ENCODE measurements at regions not wholly inside any gene's neighbourhood (a gene's known extent, or its start where the extent isn't known, plus 50 kb on each side); places are given as distances from the start of the nearest gene placed in this dataset.

DNA sequence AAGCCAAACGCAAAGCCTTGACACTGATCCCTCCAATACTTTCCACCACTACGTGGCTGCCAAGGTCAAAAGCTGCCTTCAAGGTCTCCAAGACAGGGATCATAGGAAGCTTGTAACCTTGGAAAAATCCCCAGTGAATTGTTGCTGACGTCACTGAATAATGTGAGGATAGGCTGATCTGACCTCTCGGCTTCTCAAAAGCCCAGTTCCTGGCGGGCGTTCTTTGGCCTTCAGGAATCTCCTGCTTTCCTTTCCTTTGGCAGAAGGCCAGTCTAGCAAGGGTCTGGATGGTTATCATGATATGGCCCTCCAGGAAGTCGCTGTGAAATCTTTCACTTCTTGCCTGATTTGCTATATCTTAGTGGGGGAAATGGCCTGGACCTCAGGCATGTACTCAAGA, 61.4 kb upstream of the TNFAIP3 start:
- ATAC-seq: no peak
- TF ChIP-seq TOX (CRISPR knock-in tag; IDR thresholded peaks at IDR 0.05; ENCODE audit: borderline replicate concordance) (no peak), TCF4 (CRISPR knock-in tag; IDR thresholded peaks at IDR 0.05; ENCODE audit: borderline replicate concordance) (no peak), ZNF565 (CRISPR knock-in tag; conservative IDR thresholded peaks at IDR 0.05; ENCODE audit: low read depth) (no peak), RARB (CRISPR knock-in tag; IDR thresholded peaks at IDR 0.05) (no peak)
- TF ChIP-seq, protein P1, sequence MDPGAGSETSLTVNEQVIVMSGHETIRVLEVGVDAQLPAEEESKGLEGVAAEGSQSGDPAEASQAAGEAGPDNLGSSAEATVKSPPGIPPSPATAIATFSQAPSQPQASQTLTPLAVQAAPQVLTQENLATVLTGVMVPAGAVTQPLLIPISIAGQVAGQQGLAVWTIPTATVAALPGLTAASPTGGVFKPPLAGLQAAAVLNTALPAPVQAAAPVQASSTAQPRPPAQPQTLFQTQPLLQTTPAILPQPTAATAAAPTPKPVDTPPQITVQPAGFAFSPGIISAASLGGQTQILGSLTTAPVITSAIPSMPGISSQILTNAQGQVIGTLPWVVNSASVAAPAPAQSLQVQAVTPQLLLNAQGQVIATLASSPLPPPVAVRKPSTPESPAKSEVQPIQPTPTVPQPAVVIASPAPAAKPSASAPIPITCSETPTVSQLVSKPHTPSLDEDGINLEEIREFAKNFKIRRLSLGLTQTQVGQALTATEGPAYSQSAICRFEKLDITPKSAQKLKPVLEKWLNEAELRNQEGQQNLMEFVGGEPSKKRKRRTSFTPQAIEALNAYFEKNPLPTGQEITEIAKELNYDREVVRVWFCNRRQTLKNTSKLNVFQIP (CRISPR knock-in tag; IDR thresholded peaks at IDR 0.05; ENCODE audit: borderline replicate concordance, low read depth): no peak
- TF ChIP-seq, protein P2, sequence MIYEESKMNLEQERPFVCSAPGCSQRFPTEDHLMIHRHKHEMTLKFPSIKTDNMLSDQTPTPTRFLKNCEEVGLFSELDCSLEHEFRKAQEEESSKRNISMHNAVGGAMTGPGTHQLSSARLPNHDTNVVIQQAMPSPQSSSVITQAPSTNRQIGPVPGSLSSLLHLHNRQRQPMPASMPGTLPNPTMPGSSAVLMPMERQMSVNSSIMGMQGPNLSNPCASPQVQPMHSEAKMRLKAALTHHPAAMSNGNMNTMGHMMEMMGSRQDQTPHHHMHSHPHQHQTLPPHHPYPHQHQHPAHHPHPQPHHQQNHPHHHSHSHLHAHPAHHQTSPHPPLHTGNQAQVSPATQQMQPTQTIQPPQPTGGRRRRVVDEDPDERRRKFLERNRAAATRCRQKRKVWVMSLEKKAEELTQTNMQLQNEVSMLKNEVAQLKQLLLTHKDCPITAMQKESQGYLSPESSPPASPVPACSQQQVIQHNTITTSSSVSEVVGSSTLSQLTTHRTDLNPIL (CRISPR knock-in tag; IDR thresholded peaks at IDR 0.05; ENCODE audit: low read depth): no peak

DNA sequence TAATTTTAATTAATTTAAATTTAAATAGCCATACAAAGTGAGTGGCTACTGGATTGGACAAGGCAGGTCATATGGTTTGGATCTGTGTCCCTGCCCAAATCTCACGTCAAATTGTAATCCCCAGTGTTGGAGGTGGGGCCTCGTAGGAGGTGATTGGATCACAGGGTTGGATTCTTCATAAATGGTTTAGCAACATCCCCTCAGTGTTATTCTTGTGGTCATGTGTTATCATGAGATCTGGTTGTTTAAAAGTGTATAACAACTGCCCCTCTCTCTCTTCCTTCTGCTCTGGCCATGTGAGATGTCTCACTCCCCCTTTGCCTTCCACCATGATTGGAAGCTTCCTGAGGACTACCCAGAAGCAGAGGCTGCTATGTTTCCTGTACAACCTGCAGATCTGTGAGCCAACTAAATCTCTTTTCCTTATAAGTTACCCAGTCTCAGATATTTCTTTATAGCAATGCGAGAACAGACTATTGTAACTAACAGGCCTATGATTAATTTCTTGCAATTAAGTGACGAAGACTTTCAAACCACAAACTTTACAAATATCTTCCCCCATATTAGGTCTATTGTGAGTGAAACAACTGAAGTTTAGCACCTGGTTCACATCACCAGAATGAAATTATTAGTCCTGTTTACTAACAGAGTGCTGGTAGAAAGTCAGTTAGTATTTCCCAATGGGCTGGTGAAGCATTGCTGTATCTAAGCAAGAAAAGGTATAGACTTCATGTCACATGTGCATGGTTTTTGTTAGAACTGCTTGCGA, 60.0 kb upstream of the TNFAIP3 start:
- no peak for ATAC-seq
- TF ChIP-seq ZNF8 (CRISPR knock-in tag; IDR thresholded peaks at IDR 0.05) (no peak), ZFP3 (CRISPR knock-in tag; IDR thresholded peaks at IDR 0.05) (no peak), OSR1 (CRISPR knock-in tag; IDR thresholded peaks at IDR 0.05) (no peak), BACH2 (CRISPR knock-in tag; IDR thresholded peaks at IDR 0.05; ENCODE audit: borderline replicate concordance) (no peak), ZFP30 (CRISPR knock-in tag; IDR thresholded peaks at IDR 0.05) (no peak), TOX (CRISPR knock-in tag; IDR thresholded peaks at IDR 0.05; ENCODE audit: borderline replicate concordance) (no peak), ARNTL (CRISPR knock-in tag; IDR thresholded peaks at IDR 0.05; ENCODE audit: borderline replicate concordance, low read depth) (no peak), TCF4 (CRISPR knock-in tag; IDR thresholded peaks at IDR 0.05; ENCODE audit: borderline replicate concordance) (no peak)
- TF ChIP-seq, protein P3, sequence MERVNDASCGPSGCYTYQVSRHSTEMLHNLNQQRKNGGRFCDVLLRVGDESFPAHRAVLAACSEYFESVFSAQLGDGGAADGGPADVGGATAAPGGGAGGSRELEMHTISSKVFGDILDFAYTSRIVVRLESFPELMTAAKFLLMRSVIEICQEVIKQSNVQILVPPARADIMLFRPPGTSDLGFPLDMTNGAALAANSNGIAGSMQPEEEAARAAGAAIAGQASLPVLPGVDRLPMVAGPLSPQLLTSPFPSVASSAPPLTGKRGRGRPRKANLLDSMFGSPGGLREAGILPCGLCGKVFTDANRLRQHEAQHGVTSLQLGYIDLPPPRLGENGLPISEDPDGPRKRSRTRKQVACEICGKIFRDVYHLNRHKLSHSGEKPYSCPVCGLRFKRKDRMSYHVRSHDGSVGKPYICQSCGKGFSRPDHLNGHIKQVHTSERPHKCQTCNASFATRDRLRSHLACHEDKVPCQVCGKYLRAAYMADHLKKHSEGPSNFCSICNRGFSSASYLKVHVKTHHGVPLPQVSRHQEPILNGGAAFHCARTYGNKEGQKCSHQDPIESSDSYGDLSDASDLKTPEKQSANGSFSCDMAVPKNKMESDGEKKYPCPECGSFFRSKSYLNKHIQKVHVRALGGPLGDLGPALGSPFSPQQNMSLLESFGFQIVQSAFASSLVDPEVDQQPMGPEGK (CRISPR knock-in tag; IDR thresholded peaks at IDR 0.05; ENCODE audit: borderline replicate concordance): no peak
- TF ChIP-seq, protein P1 (CRISPR knock-in tag; IDR thresholded peaks at IDR 0.05; ENCODE audit: borderline replicate concordance, low read depth): no peak
- TF ChIP-seq, protein P2 (CRISPR knock-in tag; IDR thresholded peaks at IDR 0.05; ENCODE audit: low read depth): no peak
- TF ChIP-seq, protein P4, sequence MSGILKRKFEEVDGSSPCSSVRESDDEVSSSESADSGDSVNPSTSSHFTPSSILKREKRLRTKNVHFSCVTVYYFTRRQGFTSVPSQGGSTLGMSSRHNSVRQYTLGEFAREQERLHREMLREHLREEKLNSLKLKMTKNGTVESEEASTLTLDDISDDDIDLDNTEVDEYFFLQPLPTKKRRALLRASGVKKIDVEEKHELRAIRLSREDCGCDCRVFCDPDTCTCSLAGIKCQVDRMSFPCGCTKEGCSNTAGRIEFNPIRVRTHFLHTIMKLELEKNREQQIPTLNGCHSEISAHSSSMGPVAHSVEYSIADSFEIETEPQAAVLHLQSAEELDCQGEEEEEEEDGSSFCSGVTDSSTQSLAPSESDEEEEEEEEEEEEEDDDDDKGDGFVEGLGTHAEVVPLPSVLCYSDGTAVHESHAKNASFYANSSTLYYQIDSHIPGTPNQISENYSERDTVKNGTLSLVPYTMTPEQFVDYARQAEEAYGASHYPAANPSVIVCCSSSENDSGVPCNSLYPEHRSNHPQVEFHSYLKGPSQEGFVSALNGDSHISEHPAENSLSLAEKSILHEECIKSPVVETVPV (CRISPR knock-in tag; IDR thresholded peaks at IDR 0.05): no peak

DNA sequence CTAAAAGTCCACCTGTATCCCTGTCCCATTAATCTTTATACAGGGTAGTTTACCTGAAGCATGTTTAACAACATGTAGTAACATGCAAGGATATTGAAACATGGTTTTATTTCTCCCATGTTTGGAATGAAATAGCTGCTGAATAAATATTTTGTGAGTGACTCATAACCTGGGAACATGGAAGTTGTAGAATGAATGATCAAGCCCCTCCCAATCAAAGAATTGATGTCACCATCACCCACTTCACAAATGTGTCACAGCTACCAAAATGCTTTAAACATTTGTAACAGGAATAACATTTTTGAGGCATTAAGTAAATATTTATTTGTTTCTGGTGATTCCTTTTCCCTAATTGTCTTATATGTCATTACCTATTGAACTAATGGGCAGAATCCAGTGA, 58.9 kb upstream of the TNFAIP3 start:
- ATAC-seq: no peak
- TF ChIP-seq ZNF565 (CRISPR knock-in tag; conservative IDR thresholded peaks at IDR 0.05; ENCODE audit: low read depth) (no peak), TCF4 (CRISPR knock-in tag; IDR thresholded peaks at IDR 0.05; ENCODE audit: borderline replicate concordance) (no peak), ISL1 (CRISPR knock-in tag; IDR thresholded peaks at IDR 0.05) (no peak), ZFP30 (CRISPR knock-in tag; IDR thresholded peaks at IDR 0.05) (no peak), ARNTL (CRISPR knock-in tag; IDR thresholded peaks at IDR 0.05; ENCODE audit: borderline replicate concordance, low read depth) (no peak), TOX (CRISPR knock-in tag; IDR thresholded peaks at IDR 0.05; ENCODE audit: borderline replicate concordance) (no peak), RARB (CRISPR knock-in tag; IDR thresholded peaks at IDR 0.05) (no peak), ZFP3 (CRISPR knock-in tag; IDR thresholded peaks at IDR 0.05) (no peak), ZNF70 (CRISPR knock-in tag; IDR thresholded peaks at IDR 0.05) (no peak), SNAI2 (CRISPR knock-in tag; IDR thresholded peaks at IDR 0.05) (no peak)
- TF ChIP-seq, protein P2 (CRISPR knock-in tag; IDR thresholded peaks at IDR 0.05; ENCODE audit: low read depth): no peak
- TF ChIP-seq, protein P3 (CRISPR knock-in tag; IDR thresholded peaks at IDR 0.05; ENCODE audit: borderline replicate concordance): no peak
- TF ChIP-seq, protein P1 (CRISPR knock-in tag; IDR thresholded peaks at IDR 0.05; ENCODE audit: borderline replicate concordance, low read depth): no peak
